AG04449 (cell line): ENCODE measurements at regions not wholly inside any gene's neighbourhood (a gene's known extent, or its start where the extent isn't known, plus 50 kb on each side); places are given as distances from the start of the nearest gene placed in this dataset.
"Not testable (repeated sequence)": the region's sequence is repeated elsewhere in the genome, so short reads cannot be mapped to it uniquely, and the experiment has no call there.

Experiments used
- CTCF ChIA-PET: fragments of 350-600 bp; formaldehyde crosslinking; extraction: SDS; loops from one replicate; lab custom pipeline; 2021; ENCODE audit warnings: antibody characterized with exemption; lab: Yijun Ruan, JAX
- POLR2A ChIA-PET: fragments of 400-600, 350-600 bp; formaldehyde crosslinking; extraction: SDS; loops from one replicate; lab custom pipeline; 2020; ENCODE audit warnings: antibody characterized with exemption, inconsistent platforms; lab: Yijun Ruan, JAX
- DNase-seq: peaks from one replicate; pipeline ENCODE4 v3.0.0-alpha.2; 2010; ENCODE audit warnings: low read depth, low spot score
- H3K4me3 ChIP-seq: 2 replicates; pipeline ENCODE4 v1.5.1; 2011; ENCODE audit warnings: low read depth, mild to moderate bottlenecking, control low read depth, low read length
- CTCF ChIP-seq: IDR thresholded peaks from one replicate; pipeline ENCODE4 v1.5.1; 2011; ENCODE audit warnings: mild to moderate bottlenecking, moderate library complexity, low read length, control low read depth, inconsistent platforms; ENCODE audit not compliant: insufficient read depth; ENCODE audit errors: missing control alignments

DNA sequence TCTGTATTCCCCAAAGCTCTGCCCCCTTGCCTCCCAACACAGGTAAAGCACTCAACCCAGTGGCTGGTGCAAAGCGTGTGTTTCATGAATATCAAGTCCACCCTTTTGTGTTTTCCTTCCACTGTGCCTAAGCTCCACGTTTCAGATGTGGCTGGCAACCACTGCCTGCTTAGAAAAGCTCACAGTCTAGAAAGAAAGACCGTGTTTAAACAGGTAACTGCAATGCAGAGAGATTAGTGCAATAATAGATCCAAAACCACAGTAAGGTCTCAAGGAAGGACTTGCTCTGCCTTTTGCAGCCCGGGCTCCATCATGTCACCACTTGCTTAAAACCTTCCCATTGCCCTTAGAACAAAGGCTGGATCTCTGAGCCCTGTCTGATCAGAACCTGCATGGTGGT lies 240.2 kb upstream of the C16orf82 start:
- POLR2A ChIA-PET = no interaction called here

GRCh38 chr16:26827386-26827785 lies 239.3 kb upstream of the C16orf82 start:
- no peak overlapping the region for H3K4me3 ChIP-seq
- POLR2A ChIA-PET = no interaction called here
- CTCF ChIA-PET = no interaction called here
- no peak for TF ChIP-seq CTCF
- no peak for DNase-seq

More for the DNA sequence above, 240.2 kb upstream of the C16orf82 start:
- no peak overlapping the region for H3K4me3 ChIP-seq
- CTCF ChIA-PET = no interaction called here
- TF ChIP-seq CTCF = no peak
- no peak for DNase-seq

DNA sequence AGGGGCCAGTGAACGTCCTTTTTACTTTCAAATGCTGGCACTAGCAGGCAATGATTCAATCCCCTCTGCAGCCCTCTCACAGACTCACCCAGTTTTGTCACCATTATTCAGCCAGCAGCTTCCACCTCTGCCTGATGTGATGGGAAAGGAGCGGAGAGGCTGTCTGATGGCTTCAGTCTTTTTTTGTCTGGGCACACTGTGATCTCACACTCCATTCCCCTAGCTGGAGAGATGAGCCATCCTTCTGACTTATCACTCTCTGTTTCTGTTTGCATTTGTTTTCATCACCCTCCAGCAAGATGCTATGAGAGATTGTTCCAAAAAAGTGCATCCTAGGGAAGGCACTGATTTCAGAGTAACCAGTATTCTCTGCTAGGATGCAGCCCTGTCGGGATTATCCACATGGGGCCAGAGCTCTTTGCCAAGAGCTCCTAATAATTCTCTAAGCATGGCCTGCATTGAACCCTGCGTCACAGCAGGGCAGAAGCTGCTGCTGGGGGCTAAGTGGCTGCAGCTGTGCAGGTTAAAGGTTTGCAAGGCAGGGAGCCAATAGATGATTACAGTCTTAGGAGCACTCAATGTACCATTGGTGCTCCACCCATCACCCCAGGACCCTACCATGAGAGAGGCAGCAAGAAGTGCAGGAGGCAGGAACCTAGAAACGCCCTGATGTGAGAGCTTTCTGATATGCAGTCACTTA lies 236.1 kb upstream of the C16orf82 start:
- POLR2A ChIA-PET = interaction anchor here (0.7 kb wide), 1 partner anchor 72 kb away, joined by 3 read pairs; no protein-coding TSS in a partner anchor
- DNase-seq = no peak
- CTCF ChIA-PET = no interaction called here
- no peak for TF ChIP-seq CTCF
- no peak overlapping the region for H3K4me3 ChIP-seq

- H3K4me3 ChIP-seq, CTCF ChIA-PET, DNase-seq, POLR2A ChIA-PET: not testable (repeated sequence)
Measured at GRCh38 chr16:26836114-26836513, 230.6 kb upstream of the C16orf82 start.

DNA sequence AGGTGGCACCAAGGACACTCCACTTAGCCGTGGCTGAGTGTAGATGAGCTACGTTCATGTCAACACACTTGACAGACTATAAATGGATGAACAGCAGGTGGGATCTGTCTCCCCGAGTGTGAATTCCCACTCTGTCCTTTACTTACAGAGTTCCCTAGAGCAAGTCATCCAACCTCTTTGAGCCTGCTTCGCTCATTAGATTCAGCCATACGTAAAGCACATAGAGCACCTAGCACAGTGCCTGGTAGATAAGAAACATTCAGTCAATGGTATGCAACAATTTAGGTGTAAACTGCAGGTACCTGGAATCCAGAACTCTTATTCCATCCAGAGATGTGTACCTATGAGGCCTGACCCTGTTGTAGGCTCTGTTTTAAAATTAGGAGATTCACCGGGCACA lies 227.8 kb upstream of the C16orf82 start:
- CTCF ChIA-PET = no interaction called here
- no peak for TF ChIP-seq CTCF
- DNase-seq = no peak
- POLR2A ChIA-PET = no interaction called here
- H3K4me3 ChIP-seq = no peak overlapping the region

DNA sequence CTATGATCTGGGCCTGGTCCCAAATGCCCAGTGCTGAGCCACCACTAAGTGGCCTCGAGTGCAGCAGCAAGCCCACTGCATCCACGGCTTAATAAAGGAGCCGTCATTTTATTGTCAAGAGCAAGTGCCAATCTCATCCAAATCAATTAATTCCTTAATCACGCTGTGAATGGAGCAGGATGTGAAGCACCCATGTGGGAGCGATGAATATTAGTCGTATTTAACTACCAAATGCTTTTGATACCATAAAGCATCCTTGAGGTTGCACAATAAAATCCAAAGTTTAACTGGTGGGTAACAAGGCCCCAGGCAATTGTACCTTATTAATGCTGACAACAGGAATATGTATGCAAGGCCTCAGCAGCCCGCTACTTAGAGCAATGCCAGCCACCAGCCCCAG lies 226.0 kb upstream of the C16orf82 start:
- no peak for TF ChIP-seq CTCF
- ChIA-PET CTCF (no interaction called here), POLR2A (no interaction called here)
- DNase-seq = no peak
- no peak overlapping the region for H3K4me3 ChIP-seq

DNA sequence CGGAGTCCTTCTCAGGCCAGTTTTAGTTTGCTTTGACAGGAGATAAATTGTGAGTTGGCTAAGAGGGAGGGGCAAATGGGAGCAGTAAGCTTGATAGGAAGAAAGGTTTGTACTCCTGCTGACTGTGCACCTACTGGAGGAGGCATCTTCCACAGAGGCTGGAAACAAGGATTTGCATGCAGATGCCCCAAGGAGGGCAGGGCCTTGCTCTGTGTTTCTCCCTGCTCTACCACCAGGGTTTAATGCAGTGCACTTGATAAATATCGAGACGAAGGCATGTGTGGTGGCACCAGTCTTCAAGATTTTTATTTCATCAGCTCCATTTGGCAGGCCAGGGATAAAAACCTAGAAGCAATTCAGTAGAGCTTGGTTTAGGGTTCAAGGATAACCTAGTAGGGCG lies 210.5 kb upstream of the C16orf82 start:
- CTCF ChIA-PET = no interaction called here
- DNase-seq = no peak
- POLR2A ChIA-PET = no interaction called here
- no peak overlapping the region for H3K4me3 ChIP-seq
- no peak for TF ChIP-seq CTCF
